ENCODE measurements at regions not wholly inside any gene's neighbourhood (a gene's known extent, or its start where the extent isn't known, plus 50 kb on each side); places are given as distances from the start of the nearest gene placed in this dataset.

DNA sequence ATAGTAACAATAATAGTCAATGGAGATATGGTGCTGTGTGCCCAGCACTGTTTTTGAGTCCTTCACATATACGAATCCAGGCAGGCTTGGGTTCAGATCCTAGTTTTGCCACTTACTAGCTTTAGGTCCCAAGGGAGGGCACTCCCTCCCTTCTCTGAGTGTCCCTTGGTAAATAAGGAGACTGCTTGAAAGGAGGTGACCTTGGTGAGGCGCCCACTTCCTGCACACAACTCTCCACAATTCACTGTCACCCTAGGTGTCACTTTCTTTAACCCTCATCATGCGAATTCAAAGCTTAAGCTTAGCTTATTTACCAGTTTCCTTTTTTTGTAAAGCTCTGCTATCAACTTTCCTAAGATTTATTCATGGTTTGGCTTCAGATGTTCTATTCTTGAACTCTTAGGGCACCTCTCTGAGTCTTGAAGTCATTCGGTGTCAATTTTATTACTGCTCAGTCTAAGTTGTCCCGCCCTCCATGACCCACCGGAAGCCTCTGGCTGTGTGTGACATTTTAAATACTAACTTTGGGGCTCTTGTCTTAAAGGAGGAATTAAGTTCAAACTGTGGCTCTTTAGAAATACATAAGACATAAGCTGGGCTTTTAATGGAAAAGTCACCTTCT, 170.7 kb upstream of the ZNF618 start:
- H3K36me3 Mint-ChIP-seq (ENCODE audit: low read depth), result no peaks in the 10 kb centered on the region
- no peak overlapping the region for H3K4me3 Mint-ChIP-seq

DNA sequence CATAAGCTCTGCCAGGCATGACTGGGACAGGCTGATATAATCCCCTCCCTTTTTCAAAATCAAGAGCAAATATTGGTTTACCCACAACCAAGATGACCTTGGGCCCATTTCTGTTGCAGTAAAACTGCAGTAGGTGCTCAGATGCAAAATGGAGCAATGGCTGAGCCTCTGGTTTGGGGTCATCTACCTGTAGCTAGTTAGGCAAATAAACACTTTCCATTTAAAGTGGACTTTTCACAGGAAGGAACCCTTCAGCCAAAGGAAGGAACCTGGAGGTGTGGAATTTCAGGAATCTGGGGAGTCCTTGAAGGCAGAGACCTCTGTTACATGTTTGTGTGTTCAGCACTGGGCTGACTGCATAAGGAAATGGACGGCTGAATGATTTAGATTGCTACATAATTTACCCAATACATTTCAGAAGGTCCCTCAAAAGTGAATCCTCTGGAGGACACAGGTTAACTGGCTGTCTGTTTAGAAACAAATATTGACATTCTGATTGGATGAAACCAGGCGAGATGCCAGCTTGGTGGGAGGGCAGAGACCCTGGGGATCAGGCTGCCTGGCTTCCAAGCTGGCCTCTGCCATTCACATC, 170.1 kb upstream of the ZNF618 start:
- no peak overlapping the region for H3K4me3 Mint-ChIP-seq
- no peaks in the 10 kb centered on the region for H3K4me1 Mint-ChIP-seq
- H3K27me3 Mint-ChIP-seq, result peaks cover 12% of the 10 kb centered on the region
- ATAC-seq (replicated peaks), result no peak
- H3K9me3 Mint-ChIP-seq, result no peaks in the 10 kb centered on the region
- H3K27ac Mint-ChIP-seq, result no peak overlapping the region
- no peaks in the 10 kb centered on the region for H3K36me3 Mint-ChIP-seq (ENCODE audit: low read depth)

More for the DNA sequence above, 170.7 kb upstream of the ZNF618 start:
- Mint-ChIP-seq H3K4me1 (no peaks in the 10 kb centered on the region), H3K27me3 (peaks cover 13% of the 10 kb centered on the region), H3K27ac (no peak overlapping the region), H3K9me3 (no peaks in the 10 kb centered on the region)
- ATAC-seq (replicated peaks), result no peak

GRCh38 chr9:113707953-113708695, 168.0 kb upstream of the ZNF618 start:
- H3K36me3 Mint-ChIP-seq (ENCODE audit: low read depth), result no peaks in the 10 kb centered on the region

GRCh38 chr9:113708821-113709713, 167.0 kb upstream of the ZNF618 start:
- H3K27me3 Mint-ChIP-seq, result peaks cover 7% of the 10 kb centered on the region
- no peak for ATAC-seq (replicated peaks)
- H3K4me3 Mint-ChIP-seq, result no peak overlapping the region
- H3K9me3 Mint-ChIP-seq, result no peaks in the 10 kb centered on the region
- no peaks in the 10 kb centered on the region for H3K4me1 Mint-ChIP-seq
- no peaks in the 10 kb centered on the region for H3K36me3 Mint-ChIP-seq (ENCODE audit: low read depth)
- H3K27ac Mint-ChIP-seq, result no peak overlapping the region

More at GRCh38 chr9:113707953-113708695, 168.0 kb upstream of the ZNF618 start:
- peaks cover 7% of the 10 kb centered on the region for H3K27me3 Mint-ChIP-seq
- H3K9me3 Mint-ChIP-seq, result no peaks in the 10 kb centered on the region
- H3K27ac Mint-ChIP-seq, result no peak overlapping the region
- no peak for ATAC-seq (replicated peaks)
- H3K4me3 Mint-ChIP-seq, result no peak overlapping the region
- no peaks in the 10 kb centered on the region for H3K4me1 Mint-ChIP-seq

GRCh38 chr9:113709721-113710120, 166.4 kb upstream of the ZNF618 start:
- Mint-ChIP-seq H3K9me3 (no peaks in the 10 kb centered on the region), H3K4me1 (no peaks in the 10 kb centered on the region), H3K27ac (no peak overlapping the region), H3K36me3 (ENCODE audit: low read depth) (no peaks in the 10 kb centered on the region), H3K27me3 (peaks cover 7% of the 10 kb centered on the region), H3K4me3 (no peak overlapping the region)
- no peak for ATAC-seq (replicated peaks)

GRCh38 chr9:113711251-113711650, 164.9 kb upstream of the ZNF618 start:
- Mint-ChIP-seq H3K27me3 (peaks cover 7% of the 10 kb centered on the region), H3K4me1 (no peaks in the 10 kb centered on the region), H3K36me3 (ENCODE audit: low read depth) (no peaks in the 10 kb centered on the region), H3K9me3 (no peaks in the 10 kb centered on the region), H3K27ac (no peak overlapping the region), H3K4me3 (no peak overlapping the region)
- no peak for ATAC-seq (replicated peaks)

DNA sequence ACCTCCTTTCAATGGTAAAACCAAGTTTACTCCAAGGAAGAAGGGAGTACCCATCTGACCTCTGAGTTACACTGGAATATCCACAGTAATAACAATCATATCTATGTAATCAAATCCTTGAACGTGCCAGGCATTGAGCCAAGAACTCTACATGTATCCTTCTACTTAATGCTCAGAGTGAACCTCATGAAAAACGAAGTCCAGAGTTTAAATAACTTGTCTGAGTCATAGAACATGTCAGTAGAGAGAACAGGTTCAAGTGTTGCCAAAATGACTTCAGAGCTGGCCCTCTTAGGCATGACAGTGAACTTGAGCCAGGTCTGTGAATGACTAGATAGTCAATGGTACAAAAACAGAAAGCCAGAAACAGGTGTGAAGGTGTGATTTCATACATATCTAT, 164.1 kb upstream of the ZNF618 start:
- Mint-ChIP-seq H3K9me3 (no peaks in the 10 kb centered on the region), H3K27ac (no peak overlapping the region), H3K4me3 (no peak overlapping the region), H3K36me3 (ENCODE audit: low read depth) (no peaks in the 10 kb centered on the region), H3K27me3 (peaks cover 7% of the 10 kb centered on the region), H3K4me1 (no peaks in the 10 kb centered on the region)
- ATAC-seq (replicated peaks), result no peak

DNA sequence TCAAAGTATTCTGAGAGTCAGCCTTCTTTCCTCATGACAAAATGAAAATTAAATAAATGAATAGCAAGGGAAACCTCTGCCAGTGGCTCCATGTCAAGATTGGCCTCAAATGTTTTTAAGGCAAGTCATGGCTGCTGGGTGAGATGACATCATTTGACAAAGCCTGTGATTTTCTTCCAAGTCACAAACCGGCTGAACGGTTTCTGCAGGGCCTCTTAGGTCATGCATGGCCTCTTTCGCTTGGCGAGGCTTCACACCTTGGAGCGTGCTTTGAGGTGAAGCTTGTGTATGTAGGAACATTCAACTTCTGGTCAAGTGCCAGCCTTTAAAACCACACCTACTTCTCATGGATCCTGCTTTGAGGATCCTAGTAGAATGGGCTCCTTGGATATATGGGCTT, 161.0 kb upstream of the ZNF618 start:
- Mint-ChIP-seq H3K4me3 (no peak overlapping the region), H3K36me3 (ENCODE audit: low read depth) (no peaks in the 10 kb centered on the region), H3K27me3 (peaks cover 16% of the 10 kb centered on the region), H3K9me3 (no peaks in the 10 kb centered on the region), H3K27ac (no peak overlapping the region), H3K4me1 (peaks cover under 1% of the 10 kb centered on the region)
- ATAC-seq (replicated peaks), result no peak

GRCh38 chr9:113719919-113720318, 156.2 kb upstream of the ZNF618 start:
- Mint-ChIP-seq H3K9me3 (no peaks in the 10 kb centered on the region), H3K27me3 (peaks cover 21% of the 10 kb centered on the region), H3K36me3 (ENCODE audit: low read depth) (no peaks in the 10 kb centered on the region), H3K27ac (no peak overlapping the region), H3K4me1 (peaks cover 5% of the 10 kb centered on the region), H3K4me3 (no peak overlapping the region)
- no peak for ATAC-seq (replicated peaks)

GRCh38 chr9:113720495-113720894, 155.6 kb upstream of the ZNF618 start:
- H3K9me3 Mint-ChIP-seq, result no peaks in the 10 kb centered on the region
- peaks cover 5% of the 10 kb centered on the region for H3K4me1 Mint-ChIP-seq
- peaks cover 21% of the 10 kb centered on the region for H3K27me3 Mint-ChIP-seq
- H3K36me3 Mint-ChIP-seq (ENCODE audit: low read depth), result no peaks in the 10 kb centered on the region
- ATAC-seq (replicated peaks), result no peak
- H3K4me3 Mint-ChIP-seq, result no peak overlapping the region
- no peak overlapping the region for H3K27ac Mint-ChIP-seq

- H3K27me3 Mint-ChIP-seq, result peaks cover 21% of the 10 kb centered on the region
- H3K36me3 Mint-ChIP-seq (ENCODE audit: low read depth), result no peaks in the 10 kb centered on the region
- H3K9me3 Mint-ChIP-seq, result no peaks in the 10 kb centered on the region
- no peak overlapping the region for H3K27ac Mint-ChIP-seq
- peaks cover 5% of the 10 kb centered on the region for H3K4me1 Mint-ChIP-seq
- no peak for ATAC-seq (replicated peaks)
- H3K4me3 Mint-ChIP-seq, result no peak overlapping the region
Observed at GRCh38 chr9:113721856-113722255, 154.3 kb upstream of the ZNF618 start.

DNA sequence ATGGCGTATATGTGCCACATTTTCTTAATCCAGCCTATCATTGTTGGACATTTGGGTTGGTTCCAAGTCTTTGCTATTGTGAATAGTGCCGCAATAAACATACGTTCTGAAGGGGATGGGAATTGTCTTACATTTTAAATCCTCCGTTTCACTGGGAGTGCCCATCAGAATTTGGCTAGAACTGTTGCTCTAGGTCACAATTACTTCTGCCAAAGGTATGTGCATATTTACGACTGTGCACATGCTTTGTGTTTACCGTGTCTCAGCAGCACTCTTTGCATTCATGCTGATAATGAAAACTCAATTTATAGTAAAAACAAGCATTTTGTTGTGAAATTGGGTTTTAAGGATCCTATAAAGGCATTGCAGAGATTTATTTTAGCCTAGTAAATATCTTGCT, 151.9 kb upstream of the ZNF618 start:
- no peak for ATAC-seq (replicated peaks)
- no peak overlapping the region for H3K27ac Mint-ChIP-seq
- H3K4me3 Mint-ChIP-seq, result no peak overlapping the region
- peaks cover 5% of the 10 kb centered on the region for H3K4me1 Mint-ChIP-seq
- peaks cover 12% of the 10 kb centered on the region for H3K27me3 Mint-ChIP-seq
- H3K9me3 Mint-ChIP-seq, result peaks cover 4% of the 10 kb centered on the region
- H3K36me3 Mint-ChIP-seq (ENCODE audit: low read depth), result no peaks in the 10 kb centered on the region

- no peak overlapping the region for H3K4me3 Mint-ChIP-seq
- no peaks in the 10 kb centered on the region for H3K4me1 Mint-ChIP-seq
- no peaks in the 10 kb centered on the region for H3K36me3 Mint-ChIP-seq (ENCODE audit: low read depth)
- H3K27me3 Mint-ChIP-seq, result peaks cover 12% of the 10 kb centered on the region
- peaks cover 9% of the 10 kb centered on the region for H3K9me3 Mint-ChIP-seq
- ATAC-seq (replicated peaks), result no peak
- no peak overlapping the region for H3K27ac Mint-ChIP-seq
Observed at GRCh38 chr9:113728989-113729388, 147.1 kb upstream of the ZNF618 start.

DNA sequence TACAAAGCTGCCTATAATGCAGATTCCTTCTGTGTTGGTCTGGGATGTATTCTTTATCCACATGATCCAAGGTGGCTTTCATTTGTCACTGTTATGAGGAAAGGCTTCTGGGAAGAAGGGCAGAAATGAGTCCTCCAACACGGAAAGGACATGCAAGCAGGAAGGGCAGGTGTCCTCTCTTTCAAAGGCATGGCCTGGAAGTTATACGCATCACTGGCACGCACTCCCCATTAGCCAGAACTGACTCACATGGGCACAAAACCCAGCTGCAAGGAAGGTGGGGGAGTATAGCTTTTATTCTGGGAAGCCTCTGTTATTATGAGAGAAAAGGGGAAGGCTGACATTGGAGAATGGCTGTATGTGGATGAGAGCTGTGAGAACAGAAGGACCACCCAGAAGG, 141.3 kb upstream of the ZNF618 start:
- no peaks in the 10 kb centered on the region for H3K36me3 Mint-ChIP-seq (ENCODE audit: low read depth)
- H3K4me1 Mint-ChIP-seq, result no peaks in the 10 kb centered on the region
- no peak overlapping the region for H3K4me3 Mint-ChIP-seq
- no peak overlapping the region for H3K27ac Mint-ChIP-seq
- no peak for ATAC-seq (replicated peaks)
- H3K27me3 Mint-ChIP-seq, result peaks cover 26% of the 10 kb centered on the region
- peaks cover 9% of the 10 kb centered on the region for H3K9me3 Mint-ChIP-seq
